SU-DHL-6 (cell line): ENCODE measurements at regions not wholly inside any gene's neighbourhood (a gene's known extent, or its start where the extent isn't known, plus 50 kb on each side); places are given as distances from the start of the nearest gene placed in this dataset.

ENCODE experiments used
- EZH2phosphoT487 ChIP-seq: fragments of 200-600 bp; sonication (generic), shearing (Covaris generic); conservative IDR thresholded peaks from 2 replicates; pipeline ENCODE4 v1.6.1; 2018; ENCODE audit warnings: mild to moderate bottlenecking, antibody characterized with exemption, low read length, moderate library complexity, mixed read lengths
- TF ChIP-seq, protein P1 (sequence below): fragments of 200-600 bp; sonication (generic); IDR thresholded peaks from one replicate; pipeline ENCODE4 v1.5.1; 2017; ENCODE audit warnings: antibody characterized with exemption, mild to moderate bottlenecking, low read length, moderate library complexity; ENCODE audit not compliant: insufficient read depth, poor library complexity, severe bottlenecking

DNA sequence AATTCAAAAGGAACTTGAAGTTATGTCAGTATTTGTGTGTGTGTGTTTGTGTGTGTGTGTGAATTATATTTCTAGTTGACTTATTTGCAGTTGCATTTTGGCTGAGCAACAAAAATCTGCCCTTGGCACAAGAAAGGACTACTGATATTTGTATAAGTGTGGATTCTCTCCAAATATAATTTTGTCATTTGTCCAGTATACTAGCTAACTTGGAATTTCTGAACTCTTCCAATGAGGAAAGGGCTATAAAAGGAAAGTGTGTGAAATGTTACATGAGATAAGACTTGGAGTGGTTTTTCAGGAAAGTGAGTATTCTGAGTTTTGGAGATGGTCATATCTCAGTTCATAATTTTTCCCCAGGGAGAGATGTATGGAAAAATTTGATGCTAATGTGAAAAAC, 1384.1 kb upstream of the B3GALT2 start:
- TF ChIP-seq, protein P1, sequence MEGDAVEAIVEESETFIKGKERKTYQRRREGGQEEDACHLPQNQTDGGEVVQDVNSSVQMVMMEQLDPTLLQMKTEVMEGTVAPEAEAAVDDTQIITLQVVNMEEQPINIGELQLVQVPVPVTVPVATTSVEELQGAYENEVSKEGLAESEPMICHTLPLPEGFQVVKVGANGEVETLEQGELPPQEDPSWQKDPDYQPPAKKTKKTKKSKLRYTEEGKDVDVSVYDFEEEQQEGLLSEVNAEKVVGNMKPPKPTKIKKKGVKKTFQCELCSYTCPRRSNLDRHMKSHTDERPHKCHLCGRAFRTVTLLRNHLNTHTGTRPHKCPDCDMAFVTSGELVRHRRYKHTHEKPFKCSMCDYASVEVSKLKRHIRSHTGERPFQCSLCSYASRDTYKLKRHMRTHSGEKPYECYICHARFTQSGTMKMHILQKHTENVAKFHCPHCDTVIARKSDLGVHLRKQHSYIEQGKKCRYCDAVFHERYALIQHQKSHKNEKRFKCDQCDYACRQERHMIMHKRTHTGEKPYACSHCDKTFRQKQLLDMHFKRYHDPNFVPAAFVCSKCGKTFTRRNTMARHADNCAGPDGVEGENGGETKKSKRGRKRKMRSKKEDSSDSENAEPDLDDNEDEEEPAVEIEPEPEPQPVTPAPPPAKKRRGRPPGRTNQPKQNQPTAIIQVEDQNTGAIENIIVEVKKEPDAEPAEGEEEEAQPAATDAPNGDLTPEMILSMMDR, result no peak
- TF ChIP-seq EZH2phosphoT487, result no peak
